C4-2B (cell line): ENCODE measurements at regions not wholly inside any gene's neighbourhood (a gene's known extent, or its start where the extent isn't known, plus 50 kb on each side); places are given as distances from the start of the nearest gene placed in this dataset.
"Not testable (repeated sequence)": the region's sequence is repeated elsewhere in the genome, so short reads cannot be mapped to it uniquely, and the experiment has no call there.

Source experiments
- H3K27ac ChIP-seq: fragments of 450-650 bp; 2 replicates; pipeline ENCODE4 v1.5.1; 2017
- ZFX ChIP-seq: fragments of 450-650 bp; IDR thresholded peaks from 2 replicates; pipeline ENCODE4 v1.6.1; 2017
- TF ChIP-seq, protein P1 (sequence below): fragments of 450-650 bp; conservative IDR thresholded peaks from 2 replicates; pipeline ENCODE4 v1.5.1; 2017; ENCODE audit warnings: mild to moderate bottlenecking

- no peak for TF ChIP-seq ZFX
- TF ChIP-seq, protein P1, sequence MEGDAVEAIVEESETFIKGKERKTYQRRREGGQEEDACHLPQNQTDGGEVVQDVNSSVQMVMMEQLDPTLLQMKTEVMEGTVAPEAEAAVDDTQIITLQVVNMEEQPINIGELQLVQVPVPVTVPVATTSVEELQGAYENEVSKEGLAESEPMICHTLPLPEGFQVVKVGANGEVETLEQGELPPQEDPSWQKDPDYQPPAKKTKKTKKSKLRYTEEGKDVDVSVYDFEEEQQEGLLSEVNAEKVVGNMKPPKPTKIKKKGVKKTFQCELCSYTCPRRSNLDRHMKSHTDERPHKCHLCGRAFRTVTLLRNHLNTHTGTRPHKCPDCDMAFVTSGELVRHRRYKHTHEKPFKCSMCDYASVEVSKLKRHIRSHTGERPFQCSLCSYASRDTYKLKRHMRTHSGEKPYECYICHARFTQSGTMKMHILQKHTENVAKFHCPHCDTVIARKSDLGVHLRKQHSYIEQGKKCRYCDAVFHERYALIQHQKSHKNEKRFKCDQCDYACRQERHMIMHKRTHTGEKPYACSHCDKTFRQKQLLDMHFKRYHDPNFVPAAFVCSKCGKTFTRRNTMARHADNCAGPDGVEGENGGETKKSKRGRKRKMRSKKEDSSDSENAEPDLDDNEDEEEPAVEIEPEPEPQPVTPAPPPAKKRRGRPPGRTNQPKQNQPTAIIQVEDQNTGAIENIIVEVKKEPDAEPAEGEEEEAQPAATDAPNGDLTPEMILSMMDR: no peak
- no peak overlapping the region for H3K27ac ChIP-seq
Measured at GRCh38 chr14:53622447-53622846, 334.2 kb downstream of the BMP4 start.

DNA sequence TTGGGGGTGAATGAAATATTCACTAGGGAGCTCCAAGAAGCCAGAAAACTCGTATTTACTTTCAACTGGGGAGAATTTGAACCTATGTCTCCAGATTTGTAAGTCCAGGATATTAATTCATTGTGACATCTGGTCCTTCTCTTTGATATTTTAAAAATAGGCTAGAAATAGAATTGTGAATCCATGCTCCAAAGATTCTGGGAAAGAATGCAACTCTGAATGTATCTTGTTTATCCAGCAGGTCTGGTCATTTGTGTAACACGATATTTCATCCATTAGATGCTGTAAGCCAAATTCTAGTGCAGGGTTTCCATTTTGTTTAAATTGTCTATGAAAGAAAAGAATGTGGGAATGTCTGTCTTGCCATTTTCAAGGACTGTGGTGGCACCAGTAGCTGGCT is 334.7 kb downstream of the BMP4 start:
- H3K27ac ChIP-seq: no peak overlapping the region
- TF ChIP-seq, protein P1: no peak
- TF ChIP-seq ZFX: no peak

GRCh38 chr14:53621433-53621832 is 335.2 kb downstream of the BMP4 start:
- no peak overlapping the region for H3K27ac ChIP-seq
- TF ChIP-seq, protein P1: no peak
- no peak for TF ChIP-seq ZFX

DNA sequence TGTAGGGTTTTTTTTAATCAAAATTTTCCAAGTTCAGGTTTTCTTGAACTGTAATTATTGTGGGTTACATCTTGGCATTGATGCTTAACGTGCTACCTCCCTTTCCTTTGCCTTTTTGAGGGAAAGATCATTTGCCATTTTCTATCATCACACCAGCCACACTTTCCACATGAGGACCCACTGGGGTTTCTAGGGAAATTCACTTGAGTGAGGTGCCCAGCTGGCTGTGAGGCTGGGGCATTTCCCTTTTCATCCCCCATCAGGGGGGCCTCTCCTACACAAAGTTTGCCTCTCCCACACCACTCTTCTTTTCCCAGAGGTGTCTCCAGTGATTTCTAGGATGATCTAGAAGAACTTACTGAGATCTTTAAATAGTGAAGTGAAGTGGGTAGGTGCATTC is 335.7 kb downstream of the BMP4 start:
- no peak overlapping the region for H3K27ac ChIP-seq
- no peak for TF ChIP-seq ZFX
- TF ChIP-seq, protein P1: no peak

- H3K27ac ChIP-seq: no peak overlapping the region
- TF ChIP-seq, protein P1: no peak
- TF ChIP-seq ZFX: no peak
Measured at GRCh38 chr14:53620317-53620716, 336.3 kb downstream of the BMP4 start.

DNA sequence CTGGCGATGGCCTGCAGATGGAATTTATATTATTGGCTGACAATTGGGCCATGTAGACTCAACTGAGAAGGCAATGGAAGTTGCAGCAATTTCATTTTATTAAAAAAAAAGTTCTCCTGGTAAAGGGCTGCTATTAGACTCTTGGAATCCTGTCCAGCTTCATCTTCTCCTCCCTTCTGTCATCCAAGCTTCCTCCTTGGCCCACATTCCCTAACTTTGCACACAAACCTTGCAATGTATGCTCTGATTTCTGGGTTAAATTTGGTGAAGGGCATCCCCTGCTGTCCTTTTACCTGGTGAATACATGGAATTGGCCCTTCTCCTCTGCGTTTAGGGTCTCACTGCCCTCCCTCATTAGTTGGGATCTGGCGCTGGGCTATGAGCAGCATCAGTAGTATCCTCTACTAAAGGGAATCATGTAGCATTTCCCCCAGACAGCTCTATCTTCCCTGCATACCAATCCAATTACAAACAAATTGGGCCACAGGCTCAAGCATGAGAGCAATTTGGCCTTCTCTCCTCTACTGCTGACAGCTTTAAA is 336.9 kb downstream of the BMP4 start:
- no peak for TF ChIP-seq ZFX
- TF ChIP-seq, protein P1: no peak
- no peak overlapping the region for H3K27ac ChIP-seq

DNA sequence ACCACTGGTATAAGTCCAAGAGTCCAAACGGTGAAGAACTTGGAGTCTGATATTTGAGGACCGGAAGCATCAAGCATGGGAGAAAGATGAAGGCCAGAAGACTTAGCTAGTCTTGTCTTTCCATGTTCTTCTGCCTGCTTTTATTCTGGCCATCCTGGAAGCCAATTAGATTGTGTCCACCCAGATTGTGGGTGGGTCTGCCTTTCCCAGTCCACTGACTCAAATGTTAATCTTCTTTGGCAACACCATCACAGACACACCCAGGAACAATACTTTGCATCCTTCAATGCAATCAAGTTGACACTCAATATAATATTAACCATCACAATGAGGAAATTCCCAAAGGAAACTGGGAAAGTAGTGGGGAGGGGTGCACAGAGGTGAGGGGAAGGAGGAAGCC is 340.1 kb downstream of the BMP4 start:
- not testable (repeated sequence) for H3K27ac ChIP-seq

GRCh38 chr14:53615252-53615651 is 341.4 kb downstream of the BMP4 start:
- no peak overlapping the region for H3K27ac ChIP-seq
- TF ChIP-seq, protein P1: no peak
- TF ChIP-seq ZFX: no peak
